Esophagus (tissue), 2 donors: ENCODE measurements at regions not wholly inside any gene's neighbourhood (a gene's known extent, or its start where the extent isn't known, plus 50 kb on each side); places are given as distances from the start of the nearest gene placed in this dataset.

Experiments used
- H3K27ac ChIP-seq, 2 donors: one replicate each; pipeline ENCODE4 v1.5.1; 2013; ENCODE audit warnings: low read depth in 2 of 2, mild to moderate bottlenecking in 2 of 2, inconsistent platforms in 1 of 2, low read length in 1 of 2, moderate library complexity in 1 of 2
- H3K27me3 ChIP-seq, 2 donors: one replicate each; pipeline ENCODE4 v1.6.1; 2013; ENCODE audit warnings: low read length in 2 of 2, control low read depth in 1 of 2, mild to moderate bottlenecking in 1 of 2; ENCODE audit not compliant: insufficient read depth in 2 of 2, control insufficient read depth in 1 of 2
- H3K36me3 ChIP-seq, 2 donors: one replicate each; pipeline ENCODE4 v1.6.1; 2013; ENCODE audit warnings: low read length in 1 of 2; ENCODE audit not compliant: control insufficient read depth in 2 of 2, insufficient read depth in 2 of 2
- H3K4me1 ChIP-seq, 2 donors: one replicate each; pipeline ENCODE4 v1.6.1; 2013; ENCODE audit warnings: low read length in 1 of 2; ENCODE audit not compliant: control insufficient read depth in 2 of 2, insufficient read depth in 2 of 2
- H3K4me3 ChIP-seq, 2 donors: one replicate each; pipeline ENCODE4 v1.5.1; 2013; ENCODE audit warnings: low read length in 2 of 2, mild to moderate bottlenecking in 2 of 2, low read depth in 1 of 2, moderate library complexity in 1 of 2
- H3K9me3 ChIP-seq, 2 donors: one replicate each; pipeline ENCODE4 v1.6.1; 2013; ENCODE audit warnings: mild to moderate bottlenecking in 2 of 2, low read depth in 1 of 2, low read length in 1 of 2, moderate library complexity in 1 of 2; ENCODE audit not compliant: control insufficient read depth in 2 of 2, insufficient read depth in 1 of 2
- WGBS, 2 donors: extraction: QIAGEN DNeasy Blood & Tissue Kit; methylation state at CpG; one replicate each; pipeline ENCODE4 v1.1.7; 2013; 5-methylcytosine and 5-hydroxymethylcytosine counted together
- donor health status: healthy with polysubstance abuse.
- donor health status: Bipolar disorder and iron deficiency.

GRCh38 chr5:4043135-4043534, 447.5 kb downstream of the IRX1 start:
- Histone ChIP-seq H3K4me3 (no peak overlapping the region), H3K4me1 (no peaks in the 10 kb centered on the region), H3K27me3 (no peaks in the 10 kb centered on the region), H3K9me3 (peaks cover 0 to 2% of the 10 kb centered on the region in 2 donors), H3K36me3 (no peaks in the 10 kb centered on the region), H3K27ac (no peak overlapping the region)

GRCh38 chr5:4044881-4045280, 449.2 kb downstream of the IRX1 start:
- Histone ChIP-seq H3K9me3 (no peaks in the 10 kb centered on the region), H3K27me3 (no peaks in the 10 kb centered on the region), H3K4me1 (no peaks in the 10 kb centered on the region), H3K36me3 (no peaks in the 10 kb centered on the region), H3K27ac (no peak overlapping the region), H3K4me3 (no peak overlapping the region)
- WGBS, 2 donors: 91 to 94% methylated on average over 2 of the region's 2 CpGs

GRCh38 chr5:4048398-4048797, 452.8 kb downstream of the IRX1 start:
- H3K27ac ChIP-seq: no peak overlapping the region
- H3K36me3 ChIP-seq: no peaks in the 10 kb centered on the region
- H3K9me3 ChIP-seq: peaks cover 0 to 4% of the 10 kb centered on the region in 2 donors
- no peaks in the 10 kb centered on the region for H3K4me1 ChIP-seq
- H3K27me3 ChIP-seq: no peaks in the 10 kb centered on the region
- H3K4me3 ChIP-seq: no peak overlapping the region
- 74 to 83% methylated on average over 4 of the region's 4 CpGs for WGBS, 2 donors

GRCh38 chr5:4050203-4050602, 454.6 kb downstream of the IRX1 start:
- Histone ChIP-seq H3K9me3 (peaks cover 0 to 4% of the 10 kb centered on the region in 2 donors), H3K27ac (no peak overlapping the region), H3K4me3 (no peak overlapping the region), H3K36me3 (no peaks in the 10 kb centered on the region), H3K27me3 (no peaks in the 10 kb centered on the region), H3K4me1 (no peaks in the 10 kb centered on the region)
- WGBS, 2 donors: 85 to 86% methylated on average over 6 of the region's 6 CpGs

GRCh38 chr5:4053136-4053535, 457.5 kb downstream of the IRX1 start:
- Histone ChIP-seq H3K4me3 (no peak overlapping the region), H3K9me3 (peaks cover 0 to 4% of the 10 kb centered on the region in 2 donors), H3K4me1 (no peaks in the 10 kb centered on the region), H3K27ac (no peak overlapping the region), H3K27me3 (no peaks in the 10 kb centered on the region), H3K36me3 (no peaks in the 10 kb centered on the region)
- 75 to 80% methylated on average over 4 of the region's 4 CpGs for WGBS, 2 donors

- 48 to 61% methylated on average over 1 of the region's 1 CpG for WGBS, 2 donors
- peaks cover 0 to 4% of the 10 kb centered on the region in 2 donors for H3K9me3 ChIP-seq
- H3K36me3 ChIP-seq: no peaks in the 10 kb centered on the region
- H3K27me3 ChIP-seq: no peaks in the 10 kb centered on the region
- H3K4me1 ChIP-seq: no peaks in the 10 kb centered on the region
- no peak overlapping the region for H3K27ac ChIP-seq
- H3K4me3 ChIP-seq: no peak overlapping the region
Observed at GRCh38 chr5:4054092-4054491, 458.5 kb downstream of the IRX1 start.

GRCh38 chr5:4058899-4059298, 463.3 kb downstream of the IRX1 start:
- H3K9me3 ChIP-seq: no peaks in the 10 kb centered on the region
- H3K4me1 ChIP-seq: no peaks in the 10 kb centered on the region
- H3K27me3 ChIP-seq: no peaks in the 10 kb centered on the region
- 44 to 47% methylated on average over 6 of the region's 6 CpGs for WGBS, 2 donors
- H3K4me3 ChIP-seq: no peak overlapping the region
- H3K27ac ChIP-seq: no peak overlapping the region
- H3K36me3 ChIP-seq: no peaks in the 10 kb centered on the region

GRCh38 chr5:4065472-4066320, 470.1 kb downstream of the IRX1 start:
- no peaks in the 10 kb centered on the region for H3K9me3 ChIP-seq
- 64 to 69% methylated on average over 11 of the region's 11 CpGs for WGBS, 2 donors
- H3K4me3 ChIP-seq: no peak overlapping the region
- H3K27me3 ChIP-seq: no peaks in the 10 kb centered on the region
- no peak overlapping the region for H3K27ac ChIP-seq
- H3K4me1 ChIP-seq: no peaks in the 10 kb centered on the region
- no peaks in the 10 kb centered on the region for H3K36me3 ChIP-seq

- H3K27me3 ChIP-seq: no peaks in the 10 kb centered on the region
Observed at GRCh38 chr5:4068171-4068570, 472.5 kb downstream of the IRX1 start.

GRCh38 chr5:4078544-4078943, 482.9 kb downstream of the IRX1 start:
- Histone ChIP-seq H3K27me3 (no peaks in the 10 kb centered on the region), H3K4me3 (no peak overlapping the region), H3K27ac (no peak overlapping the region), H3K4me1 (peaks cover 0 to 7% of the 10 kb centered on the region in 2 donors), H3K36me3 (no peaks in the 10 kb centered on the region), H3K9me3 (peaks cover 0 to 5% of the 10 kb centered on the region in 2 donors)
- 79 to 83% methylated on average over 5 of the region's 5 CpGs for WGBS, 2 donors

More at GRCh38 chr5:4068171-4068570, 472.5 kb downstream of the IRX1 start:
- no peak overlapping the region for H3K4me3 ChIP-seq
- no peaks in the 10 kb centered on the region for H3K36me3 ChIP-seq
- no peak overlapping the region for H3K27ac ChIP-seq
- 52 to 65% methylated on average over 6 of the region's 6 CpGs for WGBS, 2 donors
- no peaks in the 10 kb centered on the region for H3K4me1 ChIP-seq
- H3K9me3 ChIP-seq: no peaks in the 10 kb centered on the region
